ENCODE measurements at regions not wholly inside any gene's neighbourhood (a gene's known extent, or its start where the extent isn't known, plus 50 kb on each side); places are given as distances from the start of the nearest gene placed in this dataset.

- no peak for DNase-seq (ENCODE audit: low read depth, low spot score)
- dilution Hi-C loops (cut with MboI; ENCODE audit: extremely low pct_ligation_motif_present, low sequenced_read_pairs), result no loop called here
- no peaks in the 10 kb centered on the region for H3K9me1 ChIP-seq (ENCODE audit: control insufficient read depth, extremely low read depth, insufficient read depth, low read length)
- H3K9ac ChIP-seq (ENCODE audit: control insufficient read depth, extremely low read depth, insufficient read depth, low read length), result no peak overlapping the region
- no peaks in the 10 kb centered on the region for H3K36me3 ChIP-seq (ENCODE audit: control insufficient read depth in 2 of 2, extremely low read depth in 1 of 2, insufficient read depth in 2 of 2, low read length in 2 of 2)
- no peak for TF ChIP-seq CTCF (optimal IDR thresholded peaks at IDR 0.05 in 1 of 3, IDR thresholded peaks at IDR 0.05 in 1 of 3, conservative IDR thresholded peaks at IDR 0.05 in 1 of 3; ENCODE audit: extremely low read depth in 1 of 3, insufficient read depth in 2 of 3, low read length in 3 of 3)
- no peak for TF ChIP-seq EZH2 (IDR thresholded peaks at IDR 0.05; ENCODE audit: low read length)
- no peak for FAIRE-seq
- H3K79me2 ChIP-seq (ENCODE audit: control insufficient read depth, insufficient read depth, low read length), result no peaks in the 10 kb centered on the region
- peaks cover 2% of the 10 kb centered on the region for H3K9me3 ChIP-seq (ENCODE audit: control insufficient read depth, low read depth, low read length)
- H2AFZ ChIP-seq (ENCODE audit: control insufficient read depth, low read length), result no peak overlapping the region
- H3K4me2 ChIP-seq (ENCODE audit: control insufficient read depth, extremely low read depth, insufficient read depth, low read depth, low read length), result no peak overlapping the region
- no peaks in the 10 kb centered on the region for H4K20me1 ChIP-seq (ENCODE audit: control insufficient read depth, extremely low read depth, insufficient read depth, low read length)
- no peaks in the 10 kb centered on the region for H3K4me1 ChIP-seq (ENCODE audit: control insufficient read depth, extremely low read depth, insufficient read depth, low read length)
- no peak overlapping the region for H3K4me3 ChIP-seq (ENCODE audit: control insufficient read depth in 2 of 3, extremely low read depth in 1 of 3, insufficient read depth in 2 of 3, low read depth in 1 of 3, low read length in 3 of 3)
- no peaks in the 10 kb centered on the region for H3K27me3 ChIP-seq (ENCODE audit: control insufficient read depth, extremely low read depth, insufficient read depth, low read length)
- H3K27ac ChIP-seq (ENCODE audit: control insufficient read depth, insufficient read depth, low read length), result no peak overlapping the region
These were observed 194.2 kb upstream of the SLITRK2 start for GRCh38 chrX:145623453-145623852.

- FAIRE-seq (no peak), DNase-seq (ENCODE audit: low read depth, low spot score) (no peak)
- TF ChIP-seq EZH2 (IDR thresholded peaks at IDR 0.05; ENCODE audit: low read length) (no peak), CTCF (optimal IDR thresholded peaks at IDR 0.05 in 1 of 3, IDR thresholded peaks at IDR 0.05 in 1 of 3, conservative IDR thresholded peaks at IDR 0.05 in 1 of 3; ENCODE audit: extremely low read depth in 1 of 3, insufficient read depth in 2 of 3, low read length in 3 of 3) (no peak)
- H3K9ac ChIP-seq (ENCODE audit: control insufficient read depth, extremely low read depth, insufficient read depth, low read length), result no peak overlapping the region
- no peaks in the 10 kb centered on the region for H4K20me1 ChIP-seq (ENCODE audit: control insufficient read depth, extremely low read depth, insufficient read depth, low read length)
- no peak overlapping the region for H3K4me2 ChIP-seq (ENCODE audit: control insufficient read depth, extremely low read depth, insufficient read depth, low read depth, low read length)
- H2AFZ ChIP-seq (ENCODE audit: control insufficient read depth, low read length), result no peak overlapping the region
- H3K9me1 ChIP-seq (ENCODE audit: control insufficient read depth, extremely low read depth, insufficient read depth, low read length), result no peaks in the 10 kb centered on the region
- no peaks in the 10 kb centered on the region for H3K79me2 ChIP-seq (ENCODE audit: control insufficient read depth, insufficient read depth, low read length)
- peaks cover 10% of the 10 kb centered on the region for H3K9me3 ChIP-seq (ENCODE audit: control insufficient read depth, low read depth, low read length)
- H3K4me3 ChIP-seq (ENCODE audit: control insufficient read depth in 2 of 3, extremely low read depth in 1 of 3, insufficient read depth in 2 of 3, low read depth in 1 of 3, low read length in 3 of 3), result no peak overlapping the region
- no peaks in the 10 kb centered on the region for H3K4me1 ChIP-seq (ENCODE audit: control insufficient read depth, extremely low read depth, insufficient read depth, low read length)
- no peaks in the 10 kb centered on the region for H3K36me3 ChIP-seq (ENCODE audit: control insufficient read depth in 2 of 2, extremely low read depth in 1 of 2, insufficient read depth in 2 of 2, low read length in 2 of 2)
- no peak overlapping the region for H3K27ac ChIP-seq (ENCODE audit: control insufficient read depth, insufficient read depth, low read length)
- no peaks in the 10 kb centered on the region for H3K27me3 ChIP-seq (ENCODE audit: control insufficient read depth, extremely low read depth, insufficient read depth, low read length)
- dilution Hi-C loops (cut with MboI; ENCODE audit: extremely low pct_ligation_motif_present, low sequenced_read_pairs), result no loop called here
These were observed 187.5 kb upstream of the SLITRK2 start for GRCh38 chrX:145630081-145630480.

Measured in keratinocyte (primary cell).